H7 (cell line): ENCODE measurements at regions not wholly inside any gene's neighbourhood (a gene's known extent, or its start where the extent isn't known, plus 50 kb on each side); places are given as distances from the start of the nearest gene placed in this dataset.

Experiments used
- DNase-seq: peaks from one replicate; pipeline ENCODE4 v3.0.0; 2012
- H3K27me3 ChIP-seq: 2 replicates; pipeline ENCODE4 v1.6.0; 2011; ENCODE audit warnings: mild to moderate bottlenecking, low read length; ENCODE audit not compliant: control insufficient read depth, insufficient read depth
- H3K36me3 ChIP-seq: replicated peaks from 2 replicates; pipeline ENCODE4 v1.5.1; 2011; ENCODE audit warnings: low read length; ENCODE audit not compliant: control insufficient read depth, insufficient read depth
- H3K4me3 ChIP-seq: 2 replicates; pipeline ENCODE4 v1.5.1; 2011; ENCODE audit warnings: low read depth, mild to moderate bottlenecking, control low read depth, low read length, moderate library complexity; ENCODE audit not compliant: insufficient read depth

- H3K4me3 ChIP-seq = no peak overlapping the region
- peaks cover 18% of the 10 kb centered on the region for H3K27me3 ChIP-seq
These were observed 84.4 kb upstream of the NKD1 start for GRCh38 chr16:50463581-50464324.

GRCh38 chr16:50462793-50463507 lies 85.2 kb upstream of the NKD1 start:
- H3K4me3 ChIP-seq = no peak overlapping the region
- peaks cover 13% of the 10 kb centered on the region for H3K27me3 ChIP-seq
- no peaks in the 10 kb centered on the region for H3K36me3 ChIP-seq
- DNase-seq = peak; percentile 53

More at GRCh38 chr16:50463581-50464324, 84.4 kb upstream of the NKD1 start:
- no peaks in the 10 kb centered on the region for H3K36me3 ChIP-seq
- peak; percentile 47 for DNase-seq

GRCh38 chr16:50461400-50461760 lies 86.8 kb upstream of the NKD1 start:
- H3K36me3 ChIP-seq = no peaks in the 10 kb centered on the region
- no peak for DNase-seq
- no peak overlapping the region for H3K4me3 ChIP-seq
- H3K27me3 ChIP-seq = peaks cover 9% of the 10 kb centered on the region

- DNase-seq = no peak
- no peak overlapping the region for H3K4me3 ChIP-seq
- peaks cover 7% of the 10 kb centered on the region for H3K27me3 ChIP-seq
- no peaks in the 10 kb centered on the region for H3K36me3 ChIP-seq
These were observed 87.4 kb upstream of the NKD1 start for GRCh38 chr16:50460538-50461399.

GRCh38 chr16:50459496-50460080 lies 88.6 kb upstream of the NKD1 start:
- no peaks in the 10 kb centered on the region for H3K36me3 ChIP-seq
- H3K27me3 ChIP-seq = no peaks in the 10 kb centered on the region
- no peak for DNase-seq
- H3K4me3 ChIP-seq = no peak overlapping the region

GRCh38 chr16:50458667-50459495 lies 89.3 kb upstream of the NKD1 start:
- H3K4me3 ChIP-seq = no peak overlapping the region
- no peaks in the 10 kb centered on the region for H3K27me3 ChIP-seq
- H3K36me3 ChIP-seq = no peaks in the 10 kb centered on the region
- peak; percentile 56 for DNase-seq

GRCh38 chr16:50457979-50458491 lies 89.2 kb upstream of the BRD7 start:
- peak; percentile 29 for DNase-seq
- H3K4me3 ChIP-seq = no peak overlapping the region
- no peaks in the 10 kb centered on the region for H3K27me3 ChIP-seq
- H3K36me3 ChIP-seq = no peaks in the 10 kb centered on the region

- H3K4me3 ChIP-seq = no peak overlapping the region
- no peaks in the 10 kb centered on the region for H3K36me3 ChIP-seq
- DNase-seq = no peak
- H3K27me3 ChIP-seq = no peaks in the 10 kb centered on the region
These were observed 88.6 kb upstream of the BRD7 start for GRCh38 chr16:50457423-50457822.

GRCh38 chr16:50455288-50455845 lies 86.6 kb upstream of the BRD7 start:
- Histone ChIP-seq H3K4me3 (no peak overlapping the region), H3K36me3 (no peaks in the 10 kb centered on the region), H3K27me3 (no peaks in the 10 kb centered on the region)
- DNase-seq = no peak

GRCh38 chr16:50453446-50453845 lies 84.7 kb upstream of the BRD7 start:
- Histone ChIP-seq H3K4me3 (no peak overlapping the region), H3K36me3 (no peaks in the 10 kb centered on the region), H3K27me3 (no peaks in the 10 kb centered on the region)
- DNase-seq = no peak

- DNase-seq = no peak
- Histone ChIP-seq H3K27me3 (no peaks in the 10 kb centered on the region), H3K4me3 (no peak overlapping the region), H3K36me3 (no peaks in the 10 kb centered on the region)
These were observed 83.2 kb upstream of the BRD7 start for GRCh38 chr16:50451951-50452508.

- no peaks in the 10 kb centered on the region for H3K36me3 ChIP-seq
- no peak overlapping the region for H3K4me3 ChIP-seq
- H3K27me3 ChIP-seq = no peaks in the 10 kb centered on the region
- no peak for DNase-seq
These were observed 82.2 kb upstream of the BRD7 start for GRCh38 chr16:50450957-50451356.

GRCh38 chr16:50449800-50450199 lies 81.0 kb upstream of the BRD7 start:
- Histone ChIP-seq H3K27me3 (no peaks in the 10 kb centered on the region), H3K4me3 (no peak overlapping the region), H3K36me3 (no peaks in the 10 kb centered on the region)
- DNase-seq = no peak
